Breast epithelium (tissue), 4 donors: ENCODE measurements at regions not wholly inside any gene's neighbourhood (a gene's known extent, or its start where the extent isn't known, plus 50 kb on each side); places are given as distances from the start of the nearest gene placed in this dataset.

ENCODE experiments used
- DNase-seq, 2 donors: peaks; one replicate each; pipeline ENCODE4 v3.0.0-alpha.2; 2019; ENCODE audit warnings: low spot score in 2 of 2
- H3K27ac ChIP-seq, 2 donors: fragments of 200-600 bp; sonication (generic) in 1 of 2; one replicate each; pipeline ENCODE4 v1.5.1; 2016 to 2019; ENCODE audit warnings: mild to moderate bottlenecking in 1 of 2
- H3K27me3 ChIP-seq, 2 donors: fragments of 200-600 bp; sonication (generic) in 1 of 2; one replicate each; pipeline versions ENCODE4 v1.5.1 to v1.6.0; 2017 to 2019; ENCODE audit warnings: control low read depth in 1 of 2, mild to moderate bottlenecking in 1 of 2
- H3K36me3 ChIP-seq: fragments of 200-600 bp; one replicate; pipeline ENCODE4 v1.5.1; 2019
- H3K4me1 ChIP-seq, 2 donors: fragments of 200-600 bp; sonication (generic); one replicate each; pipeline ENCODE4 v1.5.1; 2016 to 2019; ENCODE audit warnings: control low read depth in 1 of 2
- H3K4me3 ChIP-seq, 3 donors: fragments of 200-600 bp; sonication (generic); 1 replicate in 2 of 3; 2 replicates in 1 of 3; pipeline ENCODE4 v1.5.1; 2016 to 2019; ENCODE audit warnings: mild to moderate bottlenecking in 3 of 3, moderate library complexity in 2 of 3
- H3K9me3 ChIP-seq, 2 donors: fragments of 200-600 bp; sonication (generic) in 1 of 2; one replicate each; pipeline ENCODE4 v1.5.1; 2016 to 2019; ENCODE audit warnings: control low read depth in 1 of 2
- POLR2A ChIP-seq: fragments of 450-650 bp; IDR thresholded peaks from one replicate; pipeline ENCODE4 v1.6.1; 2016; ENCODE audit warnings: antibody characterized with exemption, mild to moderate bottlenecking, moderate library complexity
- POLR2AphosphoS5 ChIP-seq, 3 donors: sonication (generic); formaldehyde crosslinking; IDR thresholded peaks; one replicate each; pipeline ENCODE4 v1.6.1; 2017; ENCODE audit warnings: antibody characterized with exemption in 3 of 3
- intact Hi-C: fragments of 100-400 bp; cut with DNase I; formaldehyde crosslinking; loops from one replicate; pipeline ENCODE4 v1.15.1; 2023; ENCODE audit warnings: low total_unique reads
- TF ChIP-seq, protein P1 (sequence below), 3 donors: fragments of 450-650 bp; IDR thresholded peaks; one replicate each; pipeline ENCODE4 v1.5.1; 2016 to 2017; ENCODE audit warnings: antibody characterized with exemption in 3 of 3, mild to moderate bottlenecking in 3 of 3, moderate library complexity in 3 of 3

- H3K27ac ChIP-seq, result no peak overlapping the region
These were observed 446.6 kb upstream of the LRATD1 start for GRCh38 chr2:14185906-14186305.

GRCh38 chr2:14188446-14188845 is 444.1 kb upstream of the LRATD1 start:
- H3K4me3 ChIP-seq, result no peak overlapping the region
- H3K36me3 ChIP-seq, result no peaks in the 10 kb centered on the region
- no peak overlapping the region for H3K27ac ChIP-seq
- peaks cover 0 to 1% of the 10 kb centered on the region in 2 donors for H3K9me3 ChIP-seq
- H3K4me1 ChIP-seq, result no peaks in the 10 kb centered on the region
- no peaks in the 10 kb centered on the region for H3K27me3 ChIP-seq
- no peak for TF ChIP-seq POLR2A
- TF ChIP-seq, protein P1, sequence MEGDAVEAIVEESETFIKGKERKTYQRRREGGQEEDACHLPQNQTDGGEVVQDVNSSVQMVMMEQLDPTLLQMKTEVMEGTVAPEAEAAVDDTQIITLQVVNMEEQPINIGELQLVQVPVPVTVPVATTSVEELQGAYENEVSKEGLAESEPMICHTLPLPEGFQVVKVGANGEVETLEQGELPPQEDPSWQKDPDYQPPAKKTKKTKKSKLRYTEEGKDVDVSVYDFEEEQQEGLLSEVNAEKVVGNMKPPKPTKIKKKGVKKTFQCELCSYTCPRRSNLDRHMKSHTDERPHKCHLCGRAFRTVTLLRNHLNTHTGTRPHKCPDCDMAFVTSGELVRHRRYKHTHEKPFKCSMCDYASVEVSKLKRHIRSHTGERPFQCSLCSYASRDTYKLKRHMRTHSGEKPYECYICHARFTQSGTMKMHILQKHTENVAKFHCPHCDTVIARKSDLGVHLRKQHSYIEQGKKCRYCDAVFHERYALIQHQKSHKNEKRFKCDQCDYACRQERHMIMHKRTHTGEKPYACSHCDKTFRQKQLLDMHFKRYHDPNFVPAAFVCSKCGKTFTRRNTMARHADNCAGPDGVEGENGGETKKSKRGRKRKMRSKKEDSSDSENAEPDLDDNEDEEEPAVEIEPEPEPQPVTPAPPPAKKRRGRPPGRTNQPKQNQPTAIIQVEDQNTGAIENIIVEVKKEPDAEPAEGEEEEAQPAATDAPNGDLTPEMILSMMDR (IDR thresholded peaks at IDR 0.05), result no peak
- no peak for TF ChIP-seq POLR2AphosphoS5 (IDR thresholded peaks at IDR 0.05)
- DNase-seq, result no peak
- intact Hi-C loops, result no loop called here

More at GRCh38 chr2:14185906-14186305, 446.6 kb upstream of the LRATD1 start:
- no peak for DNase-seq
- intact Hi-C loops, result no loop called here
- no peaks in the 10 kb centered on the region for H3K4me1 ChIP-seq
- peaks cover 6 to 11% of the 10 kb centered on the region in 2 donors for H3K9me3 ChIP-seq
- H3K36me3 ChIP-seq, result no peaks in the 10 kb centered on the region
- no peaks in the 10 kb centered on the region for H3K27me3 ChIP-seq
- TF ChIP-seq POLR2A, result no peak
- TF ChIP-seq, protein P1 (IDR thresholded peaks at IDR 0.05), result no peak
- TF ChIP-seq POLR2AphosphoS5 (IDR thresholded peaks at IDR 0.05), result no peak
- no peak overlapping the region for H3K4me3 ChIP-seq

GRCh38 chr2:14189929-14190328 is 442.6 kb upstream of the LRATD1 start:
- Histone ChIP-seq H3K4me3 (no peak overlapping the region), H3K27me3 (no peaks in the 10 kb centered on the region), H3K36me3 (no peaks in the 10 kb centered on the region), H3K27ac (no peak overlapping the region), H3K4me1 (no peaks in the 10 kb centered on the region), H3K9me3 (no peaks in the 10 kb centered on the region)
- DNase-seq, result no peak
- no peak for TF ChIP-seq POLR2A
- intact Hi-C loops, result no loop called here

DNA sequence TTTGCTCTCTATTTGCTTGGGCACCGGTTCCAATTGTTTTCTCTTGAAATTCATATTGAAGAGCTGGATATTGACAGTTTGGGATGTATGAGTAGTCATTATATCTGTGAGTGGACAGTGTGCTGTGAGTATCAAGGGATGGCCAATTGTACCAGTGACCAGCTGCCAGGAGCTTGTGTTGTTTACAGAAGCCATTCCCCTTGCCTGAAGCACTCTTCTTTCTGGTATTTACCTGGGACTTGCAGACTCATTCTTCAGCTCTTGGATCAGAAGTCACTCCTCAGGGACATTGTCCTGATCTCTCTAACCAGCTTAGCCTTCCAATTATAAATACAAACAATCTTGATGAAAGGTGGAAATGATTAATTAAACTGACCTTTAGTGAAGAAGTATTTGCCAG is 438.3 kb upstream of the LRATD1 start:
- Histone ChIP-seq H3K27ac (no peak overlapping the region), H3K27me3 (no peaks in the 10 kb centered on the region), H3K36me3 (no peaks in the 10 kb centered on the region), H3K9me3 (no peaks in the 10 kb centered on the region), H3K4me1 (no peaks in the 10 kb centered on the region), H3K4me3 (no peak overlapping the region)
- TF ChIP-seq, protein P1 (IDR thresholded peaks at IDR 0.05), result no peak
- no peak for TF ChIP-seq POLR2AphosphoS5 (IDR thresholded peaks at IDR 0.05)
- no peak for TF ChIP-seq POLR2A
- DNase-seq, result no peak
- intact Hi-C loops, result no loop called here

DNA sequence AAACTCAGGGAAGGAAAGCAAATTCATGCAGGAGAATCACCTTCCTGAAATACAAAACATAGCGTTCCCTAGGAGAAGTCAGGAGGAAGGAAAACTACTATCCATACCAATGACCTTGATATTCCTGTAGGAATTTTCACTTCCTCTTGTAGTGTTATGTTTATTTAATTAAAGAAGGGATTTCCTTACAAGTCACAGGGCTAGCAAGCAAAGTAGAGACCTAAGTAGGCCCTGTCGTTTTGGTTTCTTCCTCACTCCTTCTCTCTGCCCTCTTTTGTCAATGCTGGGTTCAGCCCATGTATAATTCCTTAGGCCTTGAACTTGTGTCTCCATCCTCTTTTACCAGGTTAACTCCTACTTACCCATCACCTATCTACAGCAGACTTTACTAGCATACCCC is 435.2 kb upstream of the LRATD1 start:
- no peak for DNase-seq
- no peaks in the 10 kb centered on the region for H3K27me3 ChIP-seq
- TF ChIP-seq, protein P1 (IDR thresholded peaks at IDR 0.05), result no peak
- no peak for TF ChIP-seq POLR2AphosphoS5 (IDR thresholded peaks at IDR 0.05)
- no peak for TF ChIP-seq POLR2A
- H3K27ac ChIP-seq, result no peak overlapping the region
- H3K4me1 ChIP-seq, result no peaks in the 10 kb centered on the region
- intact Hi-C loops, result no loop called here
- no peaks in the 10 kb centered on the region for H3K36me3 ChIP-seq
- H3K4me3 ChIP-seq, result no peak overlapping the region
- no peaks in the 10 kb centered on the region for H3K9me3 ChIP-seq

DNA sequence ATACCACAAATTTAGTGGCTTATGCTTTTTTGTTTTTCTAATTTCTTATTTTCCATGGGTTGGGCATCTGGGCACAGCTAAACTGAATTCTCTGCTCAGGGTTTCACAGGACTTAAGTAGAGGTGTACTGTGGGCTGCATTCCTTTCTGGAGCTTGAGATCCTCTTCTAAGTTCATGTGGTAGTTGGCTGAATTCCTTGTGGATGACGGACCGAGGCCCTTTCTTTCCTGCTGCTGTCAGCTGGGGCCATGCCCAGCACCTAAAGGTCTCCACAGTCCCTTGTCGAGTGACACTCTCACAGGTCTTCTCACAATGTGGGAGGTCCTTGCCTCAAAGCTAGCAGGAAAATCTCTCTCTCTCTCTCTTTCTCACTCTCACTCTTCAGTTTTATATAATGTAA is 433.5 kb upstream of the LRATD1 start:
- DNase-seq, result no peak
- Histone ChIP-seq H3K4me3 (no peak overlapping the region), H3K27ac (no peak overlapping the region), H3K27me3 (no peaks in the 10 kb centered on the region), H3K9me3 (no peaks in the 10 kb centered on the region), H3K36me3 (no peaks in the 10 kb centered on the region), H3K4me1 (no peaks in the 10 kb centered on the region)
- TF ChIP-seq POLR2AphosphoS5 (IDR thresholded peaks at IDR 0.05) (no peak), POLR2A (no peak)
- TF ChIP-seq, protein P1 (IDR thresholded peaks at IDR 0.05), result no peak
- intact Hi-C loops, result no loop called here
